ENCODE measurements at regions not wholly inside any gene's neighbourhood (a gene's known extent, or its start where the extent isn't known, plus 50 kb on each side); places are given as distances from the start of the nearest gene placed in this dataset.

- TF ChIP-seq CTCF (IDR thresholded peaks at IDR 0.05; ENCODE audit: extremely low read depth, missing control alignments): no peak
- DNase-seq (ENCODE audit: low spot score): no peak
Observed at GRCh38 chr3:153578046-153578445, 416.0 kb downstream of the RAP2B start.

- no peak for TF ChIP-seq CTCF (IDR thresholded peaks at IDR 0.05; ENCODE audit: extremely low read depth, missing control alignments)
- DNase-seq (ENCODE audit: low spot score): no peak
Observed at GRCh38 chr3:153590051-153590450, 428.0 kb downstream of the RAP2B start.

GRCh38 chr3:153591561-153592245 lies 429.7 kb downstream of the RAP2B start:
- DNase-seq (ENCODE audit: low spot score): no peak
- TF ChIP-seq CTCF (IDR thresholded peaks at IDR 0.05; ENCODE audit: extremely low read depth, missing control alignments): no peak

- DNase-seq (ENCODE audit: low spot score): peak; percentile 5
- peak; percentile 15 for TF ChIP-seq CTCF (IDR thresholded peaks at IDR 0.05; ENCODE audit: extremely low read depth, missing control alignments)
Observed at GRCh38 chr3:153595186-153595815, 433.3 kb downstream of the RAP2B start.

- TF ChIP-seq CTCF (IDR thresholded peaks at IDR 0.05; ENCODE audit: extremely low read depth, missing control alignments): no peak
Observed at GRCh38 chr3:153596401-153596800, 434.4 kb downstream of the RAP2B start.

GRCh38 chr3:153599685-153600084 lies 437.7 kb downstream of the RAP2B start:
- no peak for DNase-seq (ENCODE audit: low spot score)
- TF ChIP-seq CTCF (IDR thresholded peaks at IDR 0.05; ENCODE audit: extremely low read depth, missing control alignments): no peak

More at GRCh38 chr3:153596401-153596800, 434.4 kb downstream of the RAP2B start:
- DNase-seq (ENCODE audit: low spot score): no peak

- no peak for TF ChIP-seq CTCF (IDR thresholded peaks at IDR 0.05; ENCODE audit: extremely low read depth, missing control alignments)
- no peak for DNase-seq (ENCODE audit: low spot score)
Observed at GRCh38 chr3:153600896-153601295, 438.9 kb downstream of the RAP2B start.
